NOMO-1 treated with DMSO at 0.1 percent for 48 hours (cell line): ENCODE measurements at regions not wholly inside any gene's neighbourhood (a gene's known extent, or its start where the extent isn't known, plus 50 kb on each side); places are given as distances from the start of the nearest gene placed in this dataset.
"Not testable (repeated sequence)": the region's sequence is repeated elsewhere in the genome, so short reads cannot be mapped to it uniquely, and the experiment has no call there.

Source experiments
- DNase-seq: peaks from one replicate; lab custom pipeline; 2025; ENCODE audit not compliant: unreplicated experiment; lab: John Stamatoyannopoulos, UW

- no peak for DNase-seq
Observed at GRCh38 chr2:122007126-122007525, 251.7 kb downstream of the TSN start.

DNA sequence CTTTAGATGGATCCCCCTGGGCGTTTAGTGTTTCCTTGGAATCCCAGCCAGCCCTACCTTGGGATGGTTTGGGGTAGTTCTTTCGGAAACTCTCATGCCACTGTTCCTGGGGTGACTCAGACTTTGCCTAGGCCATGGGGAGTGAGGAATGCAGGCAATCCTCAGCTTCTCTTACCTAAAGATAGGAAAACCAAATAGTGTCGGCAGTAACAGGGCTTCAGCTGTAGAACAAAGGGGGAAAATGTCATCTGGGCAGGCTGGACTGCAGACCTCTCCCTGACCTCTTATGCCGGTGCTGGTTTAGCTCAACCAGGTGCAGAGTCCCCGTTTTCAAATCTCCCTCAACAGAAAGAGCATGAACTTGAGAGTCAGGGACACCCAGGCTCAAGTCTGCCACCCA lies 252.1 kb downstream of the TSN start:
- no peak for DNase-seq

DNA sequence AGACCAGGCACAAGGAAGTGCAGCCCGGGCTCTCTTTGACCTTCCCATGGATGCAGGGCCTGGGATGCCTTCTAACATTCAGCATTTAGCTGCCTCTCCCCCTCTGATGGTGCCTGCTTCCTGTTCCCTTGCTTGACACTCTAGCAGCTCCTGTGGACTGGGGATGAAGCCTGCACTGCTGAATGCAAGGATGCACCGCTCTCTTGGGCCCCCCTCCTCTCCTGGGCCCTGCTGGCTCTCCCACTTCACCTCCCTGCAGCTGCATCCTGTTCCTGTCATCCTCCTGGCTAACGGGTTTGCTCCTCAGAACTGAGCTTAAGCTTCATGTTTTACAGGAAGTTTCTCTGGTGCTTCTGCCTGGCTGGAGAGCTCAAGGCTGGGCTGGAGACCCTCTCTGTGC lies 254.1 kb downstream of the TSN start:
- DNase-seq: no peak

GRCh38 chr2:122011493-122012270 lies 256.2 kb downstream of the TSN start:
- no peak for DNase-seq

DNA sequence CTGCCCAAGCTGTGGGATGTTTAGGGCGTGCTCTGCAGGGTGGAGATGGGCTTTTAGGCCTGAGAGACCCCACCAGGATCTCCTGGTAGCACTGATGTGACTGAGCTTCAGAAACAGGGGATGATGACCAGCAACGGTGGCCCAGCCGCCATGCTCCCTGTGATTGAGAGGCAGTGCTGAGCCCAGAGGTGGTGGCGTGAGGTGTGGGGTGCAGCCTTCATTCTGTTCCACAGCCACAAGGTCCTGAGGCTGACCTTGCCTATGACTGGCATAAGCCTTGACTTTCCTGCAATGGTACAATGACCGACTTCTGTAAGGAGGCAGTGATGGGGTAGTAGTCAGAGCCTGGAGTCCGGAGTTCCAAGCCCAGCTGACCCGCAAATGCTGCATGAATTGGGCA lies 263.3 kb downstream of the TSN start:
- no peak for DNase-seq

- no peak for DNase-seq
Observed at GRCh38 chr2:122019724-122020123, 264.3 kb downstream of the TSN start.

DNA sequence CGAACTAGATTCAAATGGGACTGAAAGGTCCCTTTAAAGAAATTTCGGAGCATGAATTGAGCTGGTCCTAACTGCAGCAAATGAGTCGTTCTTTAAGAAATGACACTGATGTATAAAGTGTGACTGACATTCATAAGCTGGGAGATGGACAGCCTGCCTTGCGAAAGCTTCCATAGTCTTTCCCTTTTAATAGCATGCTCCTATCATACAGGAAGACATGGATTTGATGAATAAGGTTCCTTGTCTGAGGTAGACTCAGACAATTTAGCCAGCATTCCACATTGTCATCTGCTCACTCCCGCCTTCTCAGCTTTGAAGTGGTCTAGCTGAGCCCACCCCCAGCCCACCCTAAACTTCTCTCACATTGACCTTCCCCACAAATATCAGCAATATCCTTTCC lies 264.9 kb downstream of the TSN start:
- no peak for DNase-seq

GRCh38 chr2:122021941-122022340 lies 266.5 kb downstream of the TSN start:
- no peak for DNase-seq

GRCh38 chr2:122022531-122022930 lies 267.1 kb downstream of the TSN start:
- no peak for DNase-seq

DNA sequence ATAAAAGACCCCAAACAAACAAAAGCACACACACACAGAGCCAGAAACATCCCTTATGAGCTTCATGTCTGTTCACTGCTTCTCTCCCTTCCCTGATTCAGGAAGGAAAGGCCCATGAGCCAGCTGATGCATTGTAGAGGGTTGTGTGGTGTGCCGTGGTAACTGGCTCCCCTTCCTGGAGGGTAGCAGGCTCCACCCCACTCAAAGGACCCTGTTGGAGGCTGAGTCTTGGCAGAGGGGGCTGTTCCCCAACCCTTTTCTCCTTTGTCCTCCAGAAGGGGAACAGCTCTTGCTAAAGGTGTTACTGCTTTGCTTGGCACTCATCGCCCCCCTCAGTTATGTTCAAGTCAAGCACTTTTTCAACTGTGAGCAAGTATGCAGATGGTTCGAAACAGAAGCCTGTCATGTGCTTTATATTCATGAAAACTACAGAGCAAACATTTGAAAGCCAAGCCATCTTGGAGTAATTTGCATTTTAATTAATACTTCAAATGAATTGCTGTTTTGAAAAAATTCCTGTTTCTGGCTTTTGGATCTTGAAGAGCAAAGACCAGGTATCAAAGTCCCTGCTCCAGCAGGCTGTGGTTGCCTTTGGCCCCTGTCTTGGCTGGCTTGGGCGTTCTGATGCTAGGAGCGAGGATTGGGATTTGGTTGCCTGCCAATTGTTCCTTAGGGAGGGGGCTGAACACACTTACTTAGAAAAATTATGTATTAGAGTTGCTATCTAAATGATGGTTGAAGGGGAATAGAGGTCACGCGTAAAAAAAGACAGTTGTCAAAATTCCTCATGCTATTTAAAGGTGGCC lies 267.8 kb downstream of the TSN start:
- DNase-seq: no peak

DNA sequence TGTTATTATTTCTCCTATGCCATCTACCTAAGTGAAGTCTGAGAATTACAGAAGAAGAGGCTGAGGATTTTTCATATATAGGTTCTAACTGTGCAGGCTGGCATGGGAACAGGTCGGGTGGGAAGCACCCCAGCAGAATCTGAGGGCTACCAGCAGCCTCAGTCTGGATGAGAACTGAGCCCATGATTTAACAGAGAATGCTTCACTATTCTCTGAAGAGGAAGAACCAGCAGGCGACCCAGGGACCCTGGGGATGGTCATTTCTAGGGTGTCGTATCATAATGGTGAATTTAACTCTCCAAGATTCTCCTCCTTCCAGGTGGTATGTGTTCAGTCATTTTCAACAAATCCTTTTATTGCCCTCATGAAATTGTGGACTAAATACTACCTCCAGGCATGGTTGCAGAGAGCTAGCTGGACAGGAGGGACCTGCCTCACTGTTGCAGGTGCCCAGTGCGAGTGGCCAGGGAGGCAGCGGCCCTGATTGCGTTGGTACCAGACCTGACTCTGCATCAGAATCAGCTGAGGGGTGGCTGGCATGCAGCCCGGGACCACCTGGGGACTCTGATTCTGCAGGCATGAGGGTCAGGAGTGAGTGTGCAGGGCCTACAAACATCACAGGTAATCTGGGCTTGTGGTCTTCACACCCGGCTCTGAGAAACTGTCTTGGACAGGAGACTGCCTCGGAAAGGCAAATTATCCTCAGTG lies 272.2 kb downstream of the TSN start:
- no peak for DNase-seq

- DNase-seq: no peak
Observed at GRCh38 chr2:122028371-122029100, 273.1 kb downstream of the TSN start.

GRCh38 chr2:122029456-122029855 lies 274.0 kb downstream of the TSN start:
- DNase-seq: no peak

- DNase-seq: no peak
Observed at GRCh38 chr2:122029945-122030344, 274.5 kb downstream of the TSN start.

GRCh38 chr2:122031544-122032263 lies 276.3 kb downstream of the TSN start:
- no peak for DNase-seq

- DNase-seq: no peak
Observed at GRCh38 chr2:122032264-122032645, 276.8 kb downstream of the TSN start.

- no peak for DNase-seq
Observed at GRCh38 chr2:122033778-122034177, 278.3 kb downstream of the TSN start.

- no peak for DNase-seq
Observed at GRCh38 chr2:122034344-122034743, 278.9 kb downstream of the TSN start.

- no peak for DNase-seq
Observed at GRCh38 chr2:122034777-122035176, 279.3 kb downstream of the TSN start.

DNA sequence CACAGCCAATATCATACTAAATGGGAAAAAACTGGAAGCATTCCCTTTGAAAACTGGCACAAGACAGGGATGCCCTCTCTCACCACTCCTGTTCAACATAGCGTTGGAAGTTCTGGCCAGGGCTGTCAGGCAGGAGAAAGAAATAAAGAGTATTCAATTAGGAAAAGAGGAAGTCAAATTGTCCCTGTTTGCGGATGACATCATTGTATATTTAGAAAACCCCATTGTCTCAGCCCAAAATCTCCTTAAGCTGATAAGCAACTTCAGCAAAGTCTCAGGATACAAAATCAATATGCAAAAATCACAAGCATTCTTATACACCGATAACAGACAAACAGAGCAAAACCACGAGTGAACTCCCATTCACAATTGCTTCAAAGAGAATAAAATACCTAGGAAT lies 283.4 kb downstream of the TSN start:
- DNase-seq: not testable (repeated sequence)

DNA sequence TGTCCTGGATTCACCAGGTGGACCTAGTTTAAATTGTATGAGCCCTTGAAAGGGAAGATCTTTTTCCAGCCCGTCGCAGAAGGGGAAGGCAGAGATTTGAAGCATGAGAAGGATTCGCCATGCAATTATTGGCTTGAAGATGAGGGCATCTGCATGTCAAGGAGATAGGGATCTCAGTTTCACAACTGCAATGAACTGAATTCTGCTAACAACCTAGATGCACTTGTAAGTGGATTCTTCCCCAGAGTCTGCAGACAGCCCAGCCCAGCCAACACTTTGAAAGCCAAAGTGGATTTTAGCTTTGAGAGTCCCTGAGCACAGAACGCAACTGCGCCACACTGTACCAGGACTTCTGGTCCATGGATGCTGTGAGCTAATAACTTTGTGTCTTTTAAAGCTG lies 286.0 kb downstream of the TSN start:
- DNase-seq: no peak
